ENCODE measurements at regions not wholly inside any gene's neighbourhood (a gene's known extent, or its start where the extent isn't known, plus 50 kb on each side); places are given as distances from the start of the nearest gene placed in this dataset.
"Not testable (repeated sequence)": the region's sequence is repeated elsewhere in the genome, so short reads cannot be mapped to it uniquely, and the experiment has no call there.

DNA sequence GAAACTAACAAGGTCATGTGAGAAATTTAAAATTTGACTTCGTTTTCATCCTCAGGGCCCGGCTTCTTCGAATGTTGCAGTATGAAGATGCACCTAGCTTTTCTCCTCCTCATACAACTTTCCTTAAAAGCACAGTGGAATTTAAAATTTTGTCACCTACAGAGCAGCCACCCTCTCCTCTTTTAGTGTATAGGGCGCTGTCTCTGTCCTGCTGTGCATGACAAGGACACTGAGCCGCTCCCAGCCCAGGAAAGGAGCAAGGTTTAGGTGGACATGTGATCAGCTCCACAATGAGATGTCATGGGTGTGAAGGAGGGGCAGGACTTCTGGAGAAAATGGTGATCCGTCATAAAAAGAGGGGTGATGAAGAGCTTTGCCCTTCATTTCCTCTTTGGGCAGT lies 1185.4 kb downstream of the RPIA start:
- not testable (repeated sequence) for H3K4me1 ChIP-seq (ENCODE audit: control insufficient read depth, insufficient read depth, low read depth, low read length); H3K27ac ChIP-seq (ENCODE audit: low read length, poor library complexity, severe bottlenecking); H3K9ac ChIP-seq (ENCODE audit: low read length); H3K36me3 ChIP-seq (ENCODE audit: control insufficient read depth in 1 of 2, insufficient read depth in 2 of 2, low read depth in 1 of 2, low read length in 2 of 2); DNase-seq; H4K91ac ChIP-seq (ENCODE audit: low read length); H2AFZ ChIP-seq (ENCODE audit: low read depth, low read length); H3K4me2 ChIP-seq (ENCODE audit: low read length, poor library complexity, severe bottlenecking); H3K14ac ChIP-seq (ENCODE audit: low read length in 2 of 2); H3K4me3 ChIP-seq (ENCODE audit: insufficient read depth in 1 of 2, low read depth in 1 of 2, low read length in 2 of 2); H2AK5ac ChIP-seq (ENCODE audit: low read length, severe bottlenecking); H3K18ac ChIP-seq (ENCODE audit: low read depth in 1 of 2, low read length in 2 of 2); H2BK15ac ChIP-seq (ENCODE audit: low read depth, poor library complexity, severe bottlenecking); H2BK5ac ChIP-seq (ENCODE audit: low read depth, low read length, poor library complexity, severe bottlenecking); H2BK120ac ChIP-seq (ENCODE audit: low read depth, low read length); H3K9me3 ChIP-seq (ENCODE audit: control insufficient read depth, low read length); H4K8ac ChIP-seq (ENCODE audit: low read length); H3K79me1 ChIP-seq (replicated peaks; ENCODE audit: low read length, poor library complexity, severe bottlenecking); H3K4ac ChIP-seq (ENCODE audit: low read depth in 1 of 2, low read length in 2 of 2); H2BK12ac ChIP-seq (ENCODE audit: low read length in 2 of 2); H3K27me3 ChIP-seq (ENCODE audit: control insufficient read depth in 1 of 2, insufficient read depth in 1 of 2, low read length in 2 of 2); H3K23ac ChIP-seq (ENCODE audit: low read length in 2 of 2)
- 44% methylated on average over 2 of the region's 6 CpGs for WGBS

GRCh38 chr2:89882880-89883279 lies 1191.4 kb downstream of the RPIA start:
- H2BK12ac ChIP-seq (ENCODE audit: low read length in 2 of 2); H2BK15ac ChIP-seq (ENCODE audit: low read depth, poor library complexity, severe bottlenecking); H3K14ac ChIP-seq (ENCODE audit: low read length in 2 of 2); H2AFZ ChIP-seq (ENCODE audit: low read depth, low read length); H3K36me3 ChIP-seq (ENCODE audit: control insufficient read depth in 1 of 2, insufficient read depth in 2 of 2, low read depth in 1 of 2, low read length in 2 of 2); H3K9ac ChIP-seq (ENCODE audit: low read length); H3K79me1 ChIP-seq (replicated peaks; ENCODE audit: low read length, poor library complexity, severe bottlenecking); H3K27ac ChIP-seq (ENCODE audit: low read length, poor library complexity, severe bottlenecking); H3K4ac ChIP-seq (ENCODE audit: low read depth in 1 of 2, low read length in 2 of 2); H4K8ac ChIP-seq (ENCODE audit: low read length); H2BK5ac ChIP-seq (ENCODE audit: low read depth, low read length, poor library complexity, severe bottlenecking); DNase-seq; H3K4me1 ChIP-seq (ENCODE audit: control insufficient read depth, insufficient read depth, low read depth, low read length); H3K27me3 ChIP-seq (ENCODE audit: control insufficient read depth in 1 of 2, insufficient read depth in 1 of 2, low read length in 2 of 2); H2BK120ac ChIP-seq (ENCODE audit: low read depth, low read length); H3K23ac ChIP-seq (ENCODE audit: low read length in 2 of 2); H3K9me3 ChIP-seq (ENCODE audit: control insufficient read depth, low read length); H3K4me2 ChIP-seq (ENCODE audit: low read length, poor library complexity, severe bottlenecking); H3K18ac ChIP-seq (ENCODE audit: low read depth in 1 of 2, low read length in 2 of 2); H4K91ac ChIP-seq (ENCODE audit: low read length); H3K4me3 ChIP-seq (ENCODE audit: insufficient read depth in 1 of 2, low read depth in 1 of 2, low read length in 2 of 2); H2AK5ac ChIP-seq (ENCODE audit: low read length, severe bottlenecking): not testable (repeated sequence)
- WGBS, result no CpG with 5 or more reads among the region's 1 CpG

- H3K4me3 ChIP-seq (ENCODE audit: insufficient read depth in 1 of 2, low read depth in 1 of 2, low read length in 2 of 2); H3K36me3 ChIP-seq (ENCODE audit: control insufficient read depth in 1 of 2, insufficient read depth in 2 of 2, low read depth in 1 of 2, low read length in 2 of 2); H4K91ac ChIP-seq (ENCODE audit: low read length); H3K4me2 ChIP-seq (ENCODE audit: low read length, poor library complexity, severe bottlenecking); H3K9ac ChIP-seq (ENCODE audit: low read length); DNase-seq; H4K8ac ChIP-seq (ENCODE audit: low read length); H3K4me1 ChIP-seq (ENCODE audit: control insufficient read depth, insufficient read depth, low read depth, low read length); H2BK120ac ChIP-seq (ENCODE audit: low read depth, low read length); H2AFZ ChIP-seq (ENCODE audit: low read depth, low read length); H3K27me3 ChIP-seq (ENCODE audit: control insufficient read depth in 1 of 2, insufficient read depth in 1 of 2, low read length in 2 of 2); H2BK5ac ChIP-seq (ENCODE audit: low read depth, low read length, poor library complexity, severe bottlenecking); H2BK12ac ChIP-seq (ENCODE audit: low read length in 2 of 2); H3K23ac ChIP-seq (ENCODE audit: low read length in 2 of 2); H2BK15ac ChIP-seq (ENCODE audit: low read depth, poor library complexity, severe bottlenecking); H2AK5ac ChIP-seq (ENCODE audit: low read length, severe bottlenecking); H3K27ac ChIP-seq (ENCODE audit: low read length, poor library complexity, severe bottlenecking); H3K14ac ChIP-seq (ENCODE audit: low read length in 2 of 2); H3K9me3 ChIP-seq (ENCODE audit: control insufficient read depth, low read length); H3K79me1 ChIP-seq (replicated peaks; ENCODE audit: low read length, poor library complexity, severe bottlenecking); H3K18ac ChIP-seq (ENCODE audit: low read depth in 1 of 2, low read length in 2 of 2); H3K4ac ChIP-seq (ENCODE audit: low read depth in 1 of 2, low read length in 2 of 2): not testable (repeated sequence)
- no CpG with 5 or more reads among the region's 2 CpGs for WGBS
Measured at GRCh38 chr2:89883624-89884023, 1192.2 kb downstream of the RPIA start.

DNA sequence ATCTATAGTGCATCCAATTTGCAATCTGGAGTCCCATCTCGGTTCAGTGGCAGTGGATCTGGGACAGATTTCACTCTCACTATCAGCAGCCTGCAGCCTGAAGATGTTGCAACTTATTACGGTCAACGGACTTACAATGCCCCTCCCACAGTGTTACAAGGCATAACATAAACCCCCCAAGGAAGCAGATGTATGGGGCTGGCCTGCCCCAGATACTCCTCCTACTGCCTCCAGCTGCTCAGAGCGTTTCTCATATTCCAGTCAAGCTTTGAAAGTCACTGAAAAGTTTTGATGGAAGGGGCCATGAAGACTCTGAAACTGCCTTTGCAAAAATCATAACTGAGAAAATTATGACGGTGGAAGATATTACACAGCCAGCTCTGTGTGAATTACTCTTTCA lies 1193.6 kb downstream of the RPIA start:
- not testable (repeated sequence) for H3K79me1 ChIP-seq (replicated peaks; ENCODE audit: low read length, poor library complexity, severe bottlenecking); H3K9me3 ChIP-seq (ENCODE audit: control insufficient read depth, low read length); H4K91ac ChIP-seq (ENCODE audit: low read length); H2BK5ac ChIP-seq (ENCODE audit: low read depth, low read length, poor library complexity, severe bottlenecking); H2BK120ac ChIP-seq (ENCODE audit: low read depth, low read length); H2BK15ac ChIP-seq (ENCODE audit: low read depth, poor library complexity, severe bottlenecking); H3K4me2 ChIP-seq (ENCODE audit: low read length, poor library complexity, severe bottlenecking); H2BK12ac ChIP-seq (ENCODE audit: low read length in 2 of 2); H3K23ac ChIP-seq (ENCODE audit: low read length in 2 of 2); DNase-seq; H3K36me3 ChIP-seq (ENCODE audit: control insufficient read depth in 1 of 2, insufficient read depth in 2 of 2, low read depth in 1 of 2, low read length in 2 of 2); H2AFZ ChIP-seq (ENCODE audit: low read depth, low read length); H3K4me1 ChIP-seq (ENCODE audit: control insufficient read depth, insufficient read depth, low read depth, low read length); H3K14ac ChIP-seq (ENCODE audit: low read length in 2 of 2); H3K4me3 ChIP-seq (ENCODE audit: insufficient read depth in 1 of 2, low read depth in 1 of 2, low read length in 2 of 2); H4K8ac ChIP-seq (ENCODE audit: low read length); H2AK5ac ChIP-seq (ENCODE audit: low read length, severe bottlenecking); H3K9ac ChIP-seq (ENCODE audit: low read length); H3K27ac ChIP-seq (ENCODE audit: low read length, poor library complexity, severe bottlenecking); H3K27me3 ChIP-seq (ENCODE audit: control insufficient read depth in 1 of 2, insufficient read depth in 1 of 2, low read length in 2 of 2); H3K18ac ChIP-seq (ENCODE audit: low read depth in 1 of 2, low read length in 2 of 2); H3K4ac ChIP-seq (ENCODE audit: low read depth in 1 of 2, low read length in 2 of 2)
- WGBS, result no CpG with 5 or more reads among the region's 5 CpGs
